Endothelial cell of umbilical vein (primary cell): ENCODE measurements at regions not wholly inside any gene's neighbourhood (a gene's known extent, or its start where the extent isn't known, plus 50 kb on each side); places are given as distances from the start of the nearest gene placed in this dataset.

ENCODE experiments used
- BruUV-seq: library from RNA; stranded (reverse); fragments of 400-500 nt; replicated peaks from 2 replicates; lab custom pipeline; 2021; lab: Mats Ljungman, UMichigan
- CTCF ChIA-PET: fragments of 300-600, 350-600 bp; sonication (Branson Sonifier 250); formaldehyde crosslinking; loops from one replicate; lab custom pipeline; 2021; ENCODE audit warnings: antibody characterized with exemption, inconsistent platforms; lab: Charles Lee
- POLR2A ChIA-PET: fragments of 300-600, 350-600 bp; sonication (Branson Sonifier 250); formaldehyde crosslinking; loops from one replicate; lab custom pipeline; 2021; ENCODE audit warnings: antibody characterized with exemption, inconsistent platforms; lab: Charles Lee
- DNase-seq: peaks from one replicate; pipeline ENCODE4 v3.0.0-alpha.2; 2011; ENCODE audit warnings: low read depth, low spot score
- FAIRE-seq: peaks from 2 replicates; lab custom pipeline; 2011; peaks lifted over from hg19 to GRCh38; lab: Jason Lieb, UNC
- H2AFZ ChIP-seq: 2 replicates; pipeline ENCODE4 v1.6.0; 2012; ENCODE audit warnings: low read depth, low read length, control low read depth, inconsistent platforms
- H3K27ac ChIP-seq: 2 replicates; pipeline ENCODE4 v1.5.1; 2011; ENCODE audit warnings: low read depth, mild to moderate bottlenecking, control low read depth, low read length, moderate library complexity; ENCODE audit not compliant: insufficient read depth
- H3K27me3 ChIP-seq, 2 experiments: 2 replicates each; pipeline versions ENCODE4 v1.6.0 to v1.6.1; 2011; ENCODE audit warnings: low read length in 2 of 2, mixed read lengths in 1 of 2; ENCODE audit not compliant: control insufficient read depth in 2 of 2, insufficient read depth in 2 of 2
- H3K36me3 ChIP-seq, 2 experiments: 2 replicates in 1 of 2; 3 replicates in 1 of 2; pipeline ENCODE4 v1.5.1; 2011; ENCODE audit warnings: low read length in 2 of 2, mild to moderate bottlenecking in 1 of 2, moderate library complexity in 1 of 2; ENCODE audit not compliant: control insufficient read depth in 2 of 2, insufficient read depth in 2 of 2; ENCODE audit errors: extremely low read depth in 1 of 2
- H3K4me1 ChIP-seq: 3 replicates; pipeline ENCODE4 v1.5.1; 2011; ENCODE audit warnings: mild to moderate bottlenecking, low read length; ENCODE audit not compliant: control insufficient read depth, insufficient read depth; ENCODE audit errors: extremely low read depth
- H3K4me2 ChIP-seq: 2 replicates; pipeline ENCODE4 v1.6.1; 2011; ENCODE audit warnings: low read length, control low read depth, mixed read lengths; ENCODE audit not compliant: insufficient read depth
- H3K4me3 ChIP-seq, 3 experiments: fragments of 200-600 bp in 1 of 3; sonication (generic), shearing (Covaris generic) in 1 of 3; replicated peaks in 1 of 3; 2 replicates each; pipeline ENCODE4 v1.5.1; 2011 to 2016; ENCODE audit warnings: control low read depth in 3 of 3, low read length in 3 of 3, mild to moderate bottlenecking in 2 of 3, inconsistent platforms in 1 of 3, low read depth in 1 of 3, moderate library complexity in 1 of 3; ENCODE audit not compliant: insufficient read depth in 1 of 3
- H3K79me2 ChIP-seq: 2 replicates; pipeline ENCODE4 v1.6.0; 2012; ENCODE audit warnings: low read length, inconsistent platforms; ENCODE audit not compliant: control insufficient read depth, insufficient read depth
- H3K9ac ChIP-seq: replicated peaks from 2 replicates; pipeline ENCODE3; 2011; ENCODE audit warnings: low read length, control low read depth; ENCODE audit not compliant: insufficient read depth; ENCODE audit errors: extremely low read depth
- H3K9me1 ChIP-seq: replicated peaks from 3 replicates; pipeline ENCODE4 v1.6.0; 2011; ENCODE audit warnings: mild to moderate bottlenecking, low read length; ENCODE audit not compliant: control insufficient read depth, insufficient read depth; ENCODE audit errors: extremely low read depth
- H3K9me3 ChIP-seq: replicated peaks from 2 replicates; pipeline ENCODE4 v1.5.1; 2012; ENCODE audit warnings: low read length, inconsistent platforms; ENCODE audit not compliant: control insufficient read depth, insufficient read depth
- H4K20me1 ChIP-seq: replicated peaks from 2 replicates; pipeline ENCODE3; 2011; ENCODE audit warnings: mild to moderate bottlenecking, low read length; ENCODE audit not compliant: control insufficient read depth, insufficient read depth; ENCODE audit errors: extremely low read depth
- EZH2 ChIP-seq: IDR thresholded peaks from 2 replicates; pipeline ENCODE4 v1.6.1; 2012; ENCODE audit warnings: borderline replicate concordance, low read depth, mild to moderate bottlenecking, moderate library complexity, low read length, inconsistent platforms; ENCODE audit not compliant: severe bottlenecking
- FOS ChIP-seq: IDR thresholded peaks from 2 replicates; pipeline ENCODE4 v1.6.1; 2011; ENCODE audit warnings: mild to moderate bottlenecking, low read length, moderate library complexity, borderline replicate concordance; ENCODE audit not compliant: insufficient read depth
- GATA2 ChIP-seq: IDR thresholded peaks from 2 replicates; pipeline ENCODE4 v1.7.0; 2011; ENCODE audit warnings: low read depth, mild to moderate bottlenecking, moderate library complexity, mixed read lengths, low read length; ENCODE audit not compliant: insufficient read length, insufficient read depth
- JUN ChIP-seq: IDR thresholded peaks from 2 replicates; pipeline ENCODE4 v1.6.1; 2011; ENCODE audit warnings: borderline replicate concordance, low read depth; ENCODE audit not compliant: insufficient read length, insufficient read depth
- POLR2A ChIP-seq: IDR thresholded peaks from 2 replicates; pipeline ENCODE4 v1.6.1; 2012; ENCODE audit warnings: low read depth, mild to moderate bottlenecking, control low read depth, low read length
- POLR2AphosphoS5 ChIP-seq: IDR thresholded peaks from 2 replicates; pipeline ENCODE4 v1.6.1; 2012; ENCODE audit warnings: low read depth, mild to moderate bottlenecking, control low read depth, low read length, moderate library complexity; ENCODE audit not compliant: insufficient read depth
- dilution Hi-C: fragments of 300-500 bp; cut with MboI; formaldehyde crosslinking; loops from one replicate; pipeline ENCODE4 v1.15.0; 2019; ENCODE audit warnings: low sequenced_read_pairs; ENCODE audit not compliant: extremely low pct_ligation_motif_present
- intact Hi-C: fragments of 100-400 bp; cut with micrococcal nuclease; formaldehyde crosslinking; loops from one replicate; pipeline ENCODE4 v1.10.0; 2022
- TF ChIP-seq, protein P1 (sequence below), 2 donors: IDR thresholded peaks; 1 replicate in 1 of 2; 2 replicates in 1 of 2; pipeline ENCODE4 v1.5.1; 2011; ENCODE audit warnings: low read length in 2 of 2, mild to moderate bottlenecking in 2 of 2, moderate library complexity in 2 of 2, control low read depth in 1 of 2, inconsistent platforms in 1 of 2, low read depth in 1 of 2; ENCODE audit not compliant: insufficient read depth in 1 of 2; ENCODE audit errors: extremely low read depth in 1 of 2

DNA sequence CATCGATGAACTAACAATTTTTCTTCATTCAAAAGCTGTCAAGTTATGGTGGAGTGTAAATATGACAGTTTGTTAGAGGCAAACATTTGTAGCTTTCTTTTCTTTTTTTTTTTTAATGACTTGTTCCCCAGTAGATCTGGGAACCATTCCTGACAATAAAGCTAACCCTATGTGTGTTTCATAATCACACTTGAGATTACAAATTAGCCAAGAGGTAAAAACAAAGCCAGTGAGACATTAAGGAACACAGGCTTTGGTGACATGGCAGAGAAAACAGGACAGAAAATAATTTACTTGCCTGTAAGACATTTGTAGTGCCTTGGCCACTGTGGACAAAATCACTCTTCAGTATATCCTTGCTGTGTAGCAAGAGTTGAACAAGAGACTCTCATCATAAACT is 135.9 kb downstream of the UBE2E3 start:
- H3K27me3 ChIP-seq = no peaks in the 10 kb centered on the region
- no peaks in the 10 kb centered on the region for H3K36me3 ChIP-seq
- no peak overlapping the region for H3K9ac ChIP-seq
- no peaks in the 10 kb centered on the region for H3K9me3 ChIP-seq
- H3K9me1 ChIP-seq = no peaks in the 10 kb centered on the region
- H2AFZ ChIP-seq = no peak overlapping the region
- no peaks in the 10 kb centered on the region for H3K4me1 ChIP-seq
- no peaks in the 10 kb centered on the region for H4K20me1 ChIP-seq
- TF ChIP-seq GATA2 (no peak), POLR2AphosphoS5 (no peak), POLR2A (no peak), JUN (no peak), EZH2 (no peak), FOS (no peak)
- TF ChIP-seq, protein P1, sequence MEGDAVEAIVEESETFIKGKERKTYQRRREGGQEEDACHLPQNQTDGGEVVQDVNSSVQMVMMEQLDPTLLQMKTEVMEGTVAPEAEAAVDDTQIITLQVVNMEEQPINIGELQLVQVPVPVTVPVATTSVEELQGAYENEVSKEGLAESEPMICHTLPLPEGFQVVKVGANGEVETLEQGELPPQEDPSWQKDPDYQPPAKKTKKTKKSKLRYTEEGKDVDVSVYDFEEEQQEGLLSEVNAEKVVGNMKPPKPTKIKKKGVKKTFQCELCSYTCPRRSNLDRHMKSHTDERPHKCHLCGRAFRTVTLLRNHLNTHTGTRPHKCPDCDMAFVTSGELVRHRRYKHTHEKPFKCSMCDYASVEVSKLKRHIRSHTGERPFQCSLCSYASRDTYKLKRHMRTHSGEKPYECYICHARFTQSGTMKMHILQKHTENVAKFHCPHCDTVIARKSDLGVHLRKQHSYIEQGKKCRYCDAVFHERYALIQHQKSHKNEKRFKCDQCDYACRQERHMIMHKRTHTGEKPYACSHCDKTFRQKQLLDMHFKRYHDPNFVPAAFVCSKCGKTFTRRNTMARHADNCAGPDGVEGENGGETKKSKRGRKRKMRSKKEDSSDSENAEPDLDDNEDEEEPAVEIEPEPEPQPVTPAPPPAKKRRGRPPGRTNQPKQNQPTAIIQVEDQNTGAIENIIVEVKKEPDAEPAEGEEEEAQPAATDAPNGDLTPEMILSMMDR (IDR thresholded peaks at IDR 0.05; ENCODE audit: extremely low read depth in 1 of 2, insufficient read depth in 1 of 2, low read depth in 1 of 2, low read length in 2 of 2) = no peak
- H3K27ac ChIP-seq = no peak overlapping the region
- ChIA-PET CTCF (interaction anchor here (1.8 kb wide), 1 partner anchor 11 kb away, joined by 7 read pairs; no protein-coding TSS in a partner anchor), POLR2A (no interaction called here)
- DNase-seq (no peak), FAIRE-seq (no peak)
- intact Hi-C loops (no loop called here), dilution Hi-C loops (no loop called here)
- no peak overlapping the region for H3K4me3 ChIP-seq
- no peaks in the 10 kb centered on the region for H3K79me2 ChIP-seq
- H3K4me2 ChIP-seq = no peak overlapping the region
- BruUV-seq = no TSS peak
